Breast epithelium (tissue), 4 donors: ENCODE measurements at regions not wholly inside any gene's neighbourhood (a gene's known extent, or its start where the extent isn't known, plus 50 kb on each side); places are given as distances from the start of the nearest gene placed in this dataset.
"Not testable (repeated sequence)": the region's sequence is repeated elsewhere in the genome, so short reads cannot be mapped to it uniquely, and the experiment has no call there.

ENCODE experiments used
- DNase-seq, 2 donors: peaks; one replicate each; pipeline ENCODE4 v3.0.0-alpha.2; 2019; ENCODE audit warnings: low spot score in 2 of 2
- H3K27ac ChIP-seq, 2 donors: fragments of 200-600 bp; sonication (generic) in 1 of 2; one replicate each; pipeline ENCODE4 v1.5.1; 2016 to 2019; ENCODE audit warnings: mild to moderate bottlenecking in 1 of 2
- H3K27me3 ChIP-seq, 2 donors: fragments of 200-600 bp; sonication (generic) in 1 of 2; one replicate each; pipeline versions ENCODE4 v1.5.1 to v1.6.0; 2017 to 2019; ENCODE audit warnings: control low read depth in 1 of 2, mild to moderate bottlenecking in 1 of 2
- H3K36me3 ChIP-seq: fragments of 200-600 bp; one replicate; pipeline ENCODE4 v1.5.1; 2019
- H3K4me1 ChIP-seq, 2 donors: fragments of 200-600 bp; sonication (generic); one replicate each; pipeline ENCODE4 v1.5.1; 2016 to 2019; ENCODE audit warnings: control low read depth in 1 of 2
- H3K4me3 ChIP-seq, 3 donors: fragments of 200-600 bp; sonication (generic); 1 replicate in 2 of 3; 2 replicates in 1 of 3; pipeline ENCODE4 v1.5.1; 2016 to 2019; ENCODE audit warnings: mild to moderate bottlenecking in 3 of 3, moderate library complexity in 2 of 3
- H3K9me3 ChIP-seq, 2 donors: fragments of 200-600 bp; sonication (generic) in 1 of 2; one replicate each; pipeline ENCODE4 v1.5.1; 2016 to 2019; ENCODE audit warnings: control low read depth in 1 of 2
- intact Hi-C: fragments of 100-400 bp; cut with DNase I; formaldehyde crosslinking; loops from one replicate; pipeline ENCODE4 v1.15.1; 2023; ENCODE audit warnings: low total_unique reads

DNA sequence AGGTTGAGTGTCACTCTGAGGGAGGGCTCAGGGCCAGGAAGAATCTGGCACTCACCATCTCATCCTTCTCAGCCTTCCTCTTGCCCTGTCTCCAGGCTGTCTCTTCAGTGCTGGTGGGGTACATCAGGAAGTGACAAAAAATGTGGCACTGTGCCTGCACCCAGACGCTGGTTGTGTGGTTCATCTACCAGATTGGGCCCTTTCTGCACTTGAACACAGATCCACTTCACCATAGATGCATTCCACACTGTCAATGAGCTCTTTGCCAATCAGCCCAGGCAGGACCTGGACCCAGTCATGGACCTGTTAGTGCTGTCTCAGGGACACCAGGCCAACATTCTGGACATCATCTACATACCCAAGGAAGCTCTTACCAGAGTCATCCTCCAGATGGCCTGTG is 247.7 kb downstream of the CWH43 start:
- intact Hi-C loops, H3K27me3 ChIP-seq, H3K4me3 ChIP-seq, DNase-seq, H3K9me3 ChIP-seq, H3K27ac ChIP-seq, H3K36me3 ChIP-seq, H3K4me1 ChIP-seq: not testable (repeated sequence)

- H3K4me1 ChIP-seq, H3K27me3 ChIP-seq, H3K27ac ChIP-seq, DNase-seq, H3K36me3 ChIP-seq, H3K9me3 ChIP-seq, H3K4me3 ChIP-seq, intact Hi-C loops: not testable (repeated sequence)
These were observed 248.3 kb downstream of the CWH43 start for GRCh38 chr4:49234382-49234781.

- H3K27me3 ChIP-seq, DNase-seq, H3K9me3 ChIP-seq, H3K27ac ChIP-seq, H3K4me1 ChIP-seq, intact Hi-C loops, H3K36me3 ChIP-seq, H3K4me3 ChIP-seq: not testable (repeated sequence)
These were observed 249.5 kb downstream of the CWH43 start for GRCh38 chr4:49235413-49236160.

DNA sequence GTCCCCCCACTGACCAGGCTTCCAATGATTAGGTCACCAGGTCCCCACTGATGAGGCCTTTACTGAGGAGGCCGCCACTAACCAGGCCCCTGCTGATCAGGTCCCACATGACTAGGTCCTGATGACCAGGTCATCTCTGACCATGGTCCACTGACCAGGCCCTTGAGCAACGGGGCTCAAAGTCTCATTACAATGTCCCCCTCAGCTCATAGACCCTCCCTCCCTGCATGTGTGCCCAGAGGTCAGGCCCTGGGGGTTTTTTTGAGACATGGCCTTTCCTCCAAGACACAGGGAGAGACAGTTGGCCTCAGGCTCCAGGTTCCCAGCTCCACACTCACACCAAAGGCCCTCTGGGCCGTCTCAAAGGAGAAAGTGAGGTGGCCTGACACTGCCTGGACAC is 250.4 kb downstream of the CWH43 start:
- intact Hi-C loops, H3K4me3 ChIP-seq, H3K36me3 ChIP-seq, H3K4me1 ChIP-seq, H3K27ac ChIP-seq, DNase-seq, H3K27me3 ChIP-seq, H3K9me3 ChIP-seq: not testable (repeated sequence)

- H3K36me3 ChIP-seq, H3K9me3 ChIP-seq, H3K27ac ChIP-seq, H3K27me3 ChIP-seq, intact Hi-C loops, H3K4me1 ChIP-seq, DNase-seq, H3K4me3 ChIP-seq: not testable (repeated sequence)
These were observed 255.2 kb downstream of the CWH43 start for GRCh38 chr4:49241295-49241694.

- H3K4me3 ChIP-seq, H3K27me3 ChIP-seq, DNase-seq, H3K36me3 ChIP-seq, H3K27ac ChIP-seq, H3K9me3 ChIP-seq, H3K4me1 ChIP-seq, intact Hi-C loops: not testable (repeated sequence)
These were observed 276.7 kb downstream of the CWH43 start for GRCh38 chr4:49262786-49263185.

GRCh38 chr4:49270435-49270834 is 284.4 kb downstream of the CWH43 start:
- intact Hi-C loops, DNase-seq, H3K9me3 ChIP-seq, H3K4me3 ChIP-seq, H3K36me3 ChIP-seq, H3K4me1 ChIP-seq, H3K27me3 ChIP-seq, H3K27ac ChIP-seq: not testable (repeated sequence)

- H3K4me1 ChIP-seq, H3K4me3 ChIP-seq, H3K36me3 ChIP-seq, H3K27ac ChIP-seq, H3K27me3 ChIP-seq, DNase-seq, intact Hi-C loops, H3K9me3 ChIP-seq: not testable (repeated sequence)
These were observed 284.8 kb downstream of the CWH43 start for GRCh38 chr4:49270912-49271311.

GRCh38 chr4:49285905-49286304 is 299.8 kb downstream of the CWH43 start:
- H3K36me3 ChIP-seq, H3K4me3 ChIP-seq, DNase-seq, intact Hi-C loops, H3K27ac ChIP-seq, H3K27me3 ChIP-seq, H3K9me3 ChIP-seq, H3K4me1 ChIP-seq: not testable (repeated sequence)

DNA sequence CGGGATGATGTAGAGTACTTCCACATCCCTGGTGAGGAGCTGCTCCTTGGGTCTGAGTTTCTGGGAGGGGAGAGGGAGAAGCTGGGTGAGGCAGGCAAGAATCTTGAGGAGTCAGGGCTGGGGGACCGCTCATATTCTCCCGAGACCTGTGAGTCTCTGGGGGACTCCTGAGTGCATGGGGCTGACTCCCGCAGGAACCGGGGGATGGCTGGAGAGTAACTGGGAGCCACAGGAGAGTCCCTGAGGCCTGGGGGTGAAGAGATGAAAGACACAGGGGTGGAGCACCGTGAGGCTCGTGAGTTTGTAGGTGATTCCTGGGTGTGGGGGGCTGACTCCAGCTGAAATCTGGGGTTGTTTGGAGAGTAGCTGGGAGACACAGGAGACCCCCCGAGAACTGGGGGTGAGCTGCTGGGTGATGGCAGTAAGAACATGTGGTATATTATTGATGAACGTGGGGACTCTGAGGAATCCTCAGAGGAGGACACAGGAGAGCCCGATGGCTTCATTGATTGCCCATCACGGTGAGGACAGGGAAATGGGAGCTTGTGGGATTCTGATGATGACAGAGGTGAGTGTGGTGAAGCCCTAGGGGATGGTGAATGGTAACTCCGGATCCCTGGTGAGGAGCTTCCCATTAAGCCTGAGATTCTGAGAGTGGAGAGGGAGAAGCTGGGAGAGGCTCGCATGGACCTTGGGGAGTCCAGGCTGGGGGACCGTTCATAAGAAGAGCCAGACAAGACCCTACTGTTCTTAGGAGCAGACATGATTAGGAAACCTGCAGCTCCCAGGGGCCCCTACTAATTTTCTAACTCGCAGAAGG is 301.1 kb downstream of the CWH43 start:
- intact Hi-C loops, H3K27ac ChIP-seq, H3K9me3 ChIP-seq, H3K27me3 ChIP-seq, H3K4me3 ChIP-seq, H3K4me1 ChIP-seq, H3K36me3 ChIP-seq: not testable (repeated sequence)
- DNase-seq, result peak in 1 of 2 donors; percentile 70

GRCh38 chr4:49287893-49288292 is 301.8 kb downstream of the CWH43 start:
- H3K27me3 ChIP-seq, H3K9me3 ChIP-seq, H3K4me1 ChIP-seq, intact Hi-C loops, H3K27ac ChIP-seq, H3K4me3 ChIP-seq, H3K36me3 ChIP-seq: not testable (repeated sequence)
- peak in 1 of 2 donors; percentile 77 for DNase-seq

GRCh38 chr4:49288796-49289195 is 302.7 kb downstream of the CWH43 start:
- H3K4me1 ChIP-seq, H3K9me3 ChIP-seq, intact Hi-C loops, H3K27ac ChIP-seq, H3K4me3 ChIP-seq, H3K36me3 ChIP-seq, H3K27me3 ChIP-seq: not testable (repeated sequence)
- peak in 1 of 2 donors; percentile 53 for DNase-seq

DNA sequence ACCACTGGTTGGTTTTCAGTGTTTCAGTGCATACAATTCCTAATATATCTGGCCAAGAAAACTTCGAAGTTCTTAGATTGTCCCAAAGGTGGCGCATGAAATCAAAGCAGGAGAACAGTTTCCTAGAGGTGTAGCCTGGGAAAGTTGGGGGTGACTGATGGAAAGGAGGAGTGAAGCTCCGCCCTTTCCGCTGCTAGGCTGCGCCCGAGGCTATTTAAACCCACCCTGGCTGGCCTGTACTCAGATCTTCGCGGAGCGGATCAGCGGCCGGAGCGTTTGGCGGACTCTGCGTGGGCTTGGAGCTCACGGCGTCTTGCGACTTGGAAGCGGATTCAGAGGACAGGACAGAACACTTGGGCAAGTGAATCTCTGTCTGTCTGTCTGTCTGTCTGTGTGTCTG is 328.7 kb downstream of the CWH43 start:
- H3K9me3 ChIP-seq, H3K27ac ChIP-seq, H3K27me3 ChIP-seq, DNase-seq, H3K36me3 ChIP-seq, H3K4me3 ChIP-seq, H3K4me1 ChIP-seq, intact Hi-C loops: not testable (repeated sequence)
